GM19468 (cell line): ENCODE measurements at regions not wholly inside any gene's neighbourhood (a gene's known extent, or its start where the extent isn't known, plus 50 kb on each side); places are given as distances from the start of the nearest gene placed in this dataset.

ENCODE experiments used
- ATAC-seq: cut with Tn5 transposase; IDR thresholded peaks from one replicate; pipeline ENCODE4 v1.9.1; 2021; ENCODE audit warnings: mild to moderate bottlenecking, moderate library complexity, moderate number of reproducible peaks; ENCODE audit not compliant: unreplicated experiment; ENCODE audit errors: extremely low read depth

DNA sequence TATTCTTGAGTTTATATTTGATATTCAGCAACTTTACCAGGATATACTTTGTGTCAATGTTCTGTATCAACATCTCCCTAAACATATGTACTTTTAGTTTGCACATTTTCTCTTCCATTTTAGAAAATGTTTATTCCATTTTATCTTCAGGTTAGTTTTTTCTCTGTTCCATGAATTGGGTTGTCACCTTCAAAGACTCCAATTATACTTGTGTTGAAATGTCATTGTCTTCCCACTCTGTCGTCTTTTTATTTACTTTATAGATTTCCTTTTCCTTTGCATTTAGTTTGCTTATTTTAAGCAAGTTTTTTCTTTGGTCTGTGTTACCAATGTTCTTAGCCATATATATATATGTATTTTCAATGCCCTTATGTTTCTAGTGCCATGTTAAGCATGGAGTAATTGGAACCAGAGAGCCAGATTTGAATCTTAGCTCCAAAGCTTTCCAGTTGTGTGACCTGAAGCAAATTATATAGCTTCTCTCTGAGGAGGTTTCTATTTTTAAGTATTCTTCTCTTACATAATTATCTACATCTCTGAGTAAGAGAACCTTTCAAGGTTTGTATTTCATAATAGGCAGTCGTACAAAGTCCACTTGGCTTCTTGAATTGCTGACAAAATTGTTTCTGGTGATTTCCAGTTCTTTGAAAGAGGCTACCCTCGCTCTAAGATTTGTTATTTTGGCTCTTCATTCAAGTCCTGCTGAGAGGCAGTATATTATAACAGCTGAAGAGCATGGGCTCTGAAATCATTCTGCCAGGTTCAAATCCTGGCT, 85.8 kb upstream of the DYRK2 start:
- ATAC-seq = no peak

DNA sequence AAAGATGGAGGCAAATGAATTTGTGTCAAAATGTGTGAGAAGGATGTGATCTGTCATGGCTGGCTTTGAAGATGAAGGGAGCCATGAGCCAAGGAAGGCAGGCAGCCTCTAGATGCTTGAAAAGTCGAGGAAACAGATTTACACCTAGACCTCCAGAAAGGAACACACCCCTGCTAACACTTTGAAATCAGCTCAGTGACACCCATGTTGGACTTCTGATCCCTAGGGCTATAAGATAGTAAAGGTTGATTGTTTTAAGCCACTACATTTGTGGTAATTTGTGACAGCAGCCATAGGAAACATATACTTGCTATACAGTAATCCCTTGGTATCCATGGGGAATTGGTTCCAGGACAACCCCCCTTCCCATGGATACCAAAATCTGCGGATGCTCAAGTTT, 80.5 kb upstream of the DYRK2 start:
- no peak for ATAC-seq

DNA sequence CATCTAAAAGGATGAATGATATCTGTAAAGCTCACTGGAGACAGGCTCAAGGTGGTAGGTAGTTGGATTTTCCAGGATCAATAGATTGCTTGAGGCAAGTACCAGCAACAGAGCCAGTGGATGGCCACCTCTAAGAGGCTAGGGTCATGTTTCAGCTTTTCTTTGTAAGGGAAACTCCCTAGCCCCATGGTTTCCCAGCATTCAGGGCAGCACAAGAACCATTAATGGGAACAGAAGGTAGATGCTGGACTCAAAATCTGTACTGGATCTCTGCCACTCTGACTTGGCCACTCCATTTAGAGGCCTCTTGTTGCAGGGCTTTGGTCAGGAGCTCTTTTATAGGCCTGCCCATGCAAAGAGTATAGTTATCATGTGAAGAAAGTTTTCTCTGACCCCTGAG, 76.1 kb upstream of the DYRK2 start:
- no peak for ATAC-seq

DNA sequence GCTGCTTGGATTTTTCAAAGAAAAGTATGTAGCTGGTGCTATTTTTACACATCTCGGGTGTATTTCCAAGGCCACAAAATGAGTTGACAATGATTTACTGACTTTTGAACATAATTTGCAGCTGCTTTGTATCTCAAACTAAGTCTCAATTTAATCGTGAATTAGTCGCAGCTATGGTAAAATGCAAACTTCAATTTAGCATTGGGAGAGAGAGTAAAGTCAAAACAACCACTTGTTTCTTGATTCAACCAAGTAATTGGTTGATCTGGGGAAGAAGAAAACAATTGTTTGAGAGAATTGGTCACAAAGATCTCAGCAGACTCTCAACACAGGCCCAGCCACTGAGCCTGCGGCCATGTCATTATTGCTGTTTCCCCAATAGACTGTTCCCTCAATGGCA, 75.0 kb upstream of the DYRK2 start:
- ATAC-seq = no peak

DNA sequence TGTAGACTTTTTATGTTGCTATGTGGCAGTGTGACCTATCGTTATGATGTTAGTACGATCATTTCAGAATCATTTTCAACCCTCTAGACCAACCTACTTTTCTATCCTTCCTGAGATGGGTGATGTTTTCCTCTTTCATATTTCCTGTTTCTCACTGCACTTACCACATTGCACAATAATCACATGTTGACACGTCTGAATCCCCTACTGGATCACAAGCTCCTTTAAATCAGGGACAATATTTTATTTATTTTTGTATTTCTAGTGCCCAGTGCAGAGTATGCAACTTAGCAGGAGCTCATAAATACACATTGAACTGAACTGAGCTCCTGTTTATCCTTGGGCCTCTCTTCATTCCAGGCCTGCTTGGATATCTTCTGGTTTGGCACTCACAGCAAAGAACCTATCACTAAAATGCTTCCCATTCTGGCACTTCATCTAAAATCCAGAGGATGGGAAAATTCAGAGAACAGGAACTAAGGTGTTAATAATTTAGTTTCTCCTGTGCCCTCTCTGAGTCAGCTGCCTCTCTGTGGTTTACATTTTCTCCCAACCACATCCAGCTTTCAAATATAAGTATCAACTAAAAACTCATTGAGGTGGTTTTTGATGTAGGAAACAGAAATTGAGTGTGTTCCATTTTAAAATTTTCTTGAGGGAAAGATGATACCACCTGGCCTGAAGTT, 69.4 kb upstream of the DYRK2 start:
- ATAC-seq = no peak

DNA sequence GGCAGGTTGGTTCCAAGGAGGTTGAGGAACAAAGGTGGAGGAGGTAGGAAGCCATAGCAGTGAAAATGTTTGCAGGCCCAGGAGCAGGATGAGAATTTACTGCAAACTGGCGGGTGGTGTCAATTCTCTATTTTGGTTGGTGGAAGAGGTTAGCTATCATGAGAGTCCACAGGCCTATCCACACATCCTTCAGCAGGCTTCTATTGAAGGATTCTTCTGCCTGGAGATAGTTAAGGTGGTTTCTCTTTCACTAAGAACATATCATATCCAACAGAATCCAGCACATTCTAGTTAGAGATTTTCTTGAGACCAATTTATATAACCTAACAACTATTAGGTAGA, 68.9 kb upstream of the DYRK2 start:
- no peak for ATAC-seq

DNA sequence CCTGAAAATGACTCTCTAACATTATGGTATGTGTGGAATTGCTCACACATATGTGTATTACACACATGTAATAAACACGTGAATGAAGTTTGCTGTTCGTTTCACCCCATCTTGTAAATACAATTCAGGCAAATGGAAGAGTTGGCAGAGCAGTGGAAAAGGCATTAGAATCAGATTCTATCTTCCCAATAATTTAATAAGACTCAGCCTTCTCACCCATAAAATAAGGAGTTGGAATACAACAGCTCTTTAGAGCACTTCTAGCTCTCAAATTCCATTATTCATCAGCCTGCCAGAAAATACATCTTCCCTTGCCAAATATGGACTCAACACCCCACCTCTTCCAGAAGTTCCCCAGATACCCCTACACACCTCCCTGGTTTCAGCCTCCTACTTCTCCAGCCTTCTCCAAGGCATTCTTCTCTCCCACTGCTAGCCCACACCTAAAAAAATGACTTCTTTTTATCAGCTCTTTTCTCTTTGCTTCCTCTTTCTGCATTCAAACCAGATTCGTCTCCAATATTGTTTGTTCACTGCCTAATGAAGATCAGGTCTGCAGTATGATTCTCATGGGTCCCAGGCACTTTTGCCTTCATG, 66.2 kb upstream of the DYRK2 start:
- no peak for ATAC-seq

DNA sequence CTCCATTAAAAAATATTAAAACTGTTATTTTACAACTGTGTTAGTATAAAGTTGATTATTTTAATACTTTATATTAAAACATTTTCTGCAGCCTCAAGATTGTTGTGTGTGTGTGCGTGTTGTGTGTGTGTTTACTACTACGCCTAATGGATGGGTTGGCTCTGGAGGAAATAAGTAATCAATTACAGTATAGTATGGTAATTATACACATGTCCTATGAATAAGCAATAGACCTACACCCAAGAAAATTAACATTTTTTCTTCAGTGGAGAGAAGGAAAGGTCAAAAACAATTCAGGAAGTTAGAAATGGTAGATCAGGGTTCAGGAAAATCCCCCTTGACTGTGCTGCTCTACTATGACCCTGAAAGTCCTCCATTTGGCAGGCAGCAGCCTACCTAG, 65.7 kb upstream of the DYRK2 start:
- ATAC-seq = no peak

DNA sequence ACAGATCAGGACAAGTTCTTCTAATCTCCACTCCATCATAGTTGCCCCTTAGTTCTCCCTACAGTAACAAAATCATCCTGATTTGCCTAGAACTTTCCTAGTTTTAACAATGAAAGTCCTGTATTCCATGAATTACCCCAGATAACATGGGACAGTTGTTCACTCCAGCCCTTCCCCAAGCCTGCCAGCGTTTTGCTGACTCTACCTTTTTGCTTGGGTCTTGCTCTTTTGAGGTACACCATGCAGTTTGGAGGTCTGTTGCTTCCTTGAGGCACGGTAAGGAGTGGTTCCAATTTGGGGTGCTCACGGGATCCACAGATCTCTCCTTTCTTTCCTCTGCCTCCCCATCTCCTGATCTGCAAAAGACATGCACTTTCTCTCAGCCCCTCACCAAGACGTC, 61.6 kb upstream of the DYRK2 start:
- no peak for ATAC-seq

DNA sequence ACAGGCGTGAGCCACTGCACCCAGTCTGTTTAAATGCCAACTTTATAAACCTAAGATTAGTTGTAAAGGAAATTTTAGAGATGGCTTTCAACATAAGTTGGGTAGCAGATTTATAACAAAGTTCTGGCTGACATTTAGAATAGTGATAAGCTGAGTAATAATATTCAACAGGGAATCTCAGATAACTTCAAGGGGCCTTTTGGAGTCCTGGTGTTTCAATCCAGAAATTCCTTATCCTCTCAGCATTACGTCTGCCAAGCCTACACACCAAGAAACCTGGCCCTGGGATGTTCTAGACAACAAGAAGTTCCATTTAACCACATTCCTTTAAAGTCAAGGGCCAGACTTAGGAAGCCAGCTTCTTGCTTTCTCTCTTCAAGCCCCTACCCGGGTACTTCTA, 59.5 kb upstream of the DYRK2 start:
- ATAC-seq = no peak

DNA sequence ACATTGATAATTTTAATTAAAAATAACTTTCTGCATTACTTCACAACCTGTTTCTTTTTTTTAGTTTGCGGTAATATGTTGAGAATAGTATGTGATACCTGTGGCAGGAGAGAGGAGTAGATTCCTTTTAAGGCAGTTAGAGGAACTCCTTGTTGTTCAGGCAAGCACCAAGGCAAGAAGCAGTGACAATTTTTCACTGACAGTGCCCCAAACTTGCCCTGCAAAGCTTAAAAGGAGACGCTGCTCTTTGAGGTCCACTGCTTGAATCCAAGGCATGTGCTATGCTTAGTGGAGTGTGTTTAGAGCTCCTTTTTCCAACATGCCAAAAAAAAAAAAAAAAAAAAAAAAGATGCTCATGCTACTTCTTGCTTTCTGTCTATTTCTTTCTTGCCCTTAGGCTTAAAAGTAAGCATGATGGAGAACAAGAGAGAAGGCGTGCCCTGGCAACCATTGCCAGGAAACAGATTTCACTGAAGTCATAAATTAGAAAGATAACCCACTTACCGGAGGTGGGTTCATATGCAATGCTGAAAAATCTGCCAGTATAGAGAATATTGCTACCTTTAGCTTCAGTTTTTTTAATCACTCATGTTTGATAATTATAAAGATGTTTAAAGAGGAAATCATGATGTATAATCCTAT, 58.3 kb upstream of the DYRK2 start:
- no peak for ATAC-seq

DNA sequence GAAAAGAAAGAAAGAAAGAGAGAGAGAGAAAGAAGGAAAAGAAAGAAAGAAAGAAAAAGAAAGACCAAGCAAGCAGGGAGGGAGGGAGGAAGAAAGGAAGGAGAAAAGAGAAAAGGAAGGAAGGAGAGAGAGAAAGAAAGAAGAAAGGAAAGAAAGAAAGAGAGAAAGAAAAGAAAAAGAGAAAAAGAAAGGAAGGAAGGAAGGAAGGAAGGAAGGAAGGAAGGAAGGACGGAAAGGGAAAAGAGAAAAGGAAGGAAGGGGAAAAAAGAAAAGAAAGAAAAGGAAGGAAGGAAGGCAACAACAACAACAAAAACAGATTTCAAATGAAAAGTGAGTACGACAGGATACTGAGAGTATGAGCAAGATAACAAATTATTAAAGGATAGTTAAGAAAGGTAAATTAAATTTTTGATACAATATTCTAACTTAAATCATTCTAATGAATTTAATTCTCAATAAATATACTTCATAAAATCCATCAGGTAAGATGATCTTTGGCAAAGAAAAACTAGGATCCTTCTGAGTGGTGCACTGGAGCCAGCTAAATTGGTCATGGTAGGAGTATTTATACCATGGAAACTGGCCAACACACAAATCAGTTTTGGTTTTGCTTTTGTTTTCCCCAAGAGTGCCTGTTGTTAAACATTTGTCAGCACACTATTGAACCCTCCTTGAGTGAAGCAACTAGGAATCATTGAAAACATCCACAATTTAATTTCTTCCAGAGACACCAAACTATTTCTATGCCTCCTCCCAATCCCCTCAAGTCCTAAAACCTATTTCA, 56.1 kb upstream of the DYRK2 start:
- peak; percentile 27 for ATAC-seq

DNA sequence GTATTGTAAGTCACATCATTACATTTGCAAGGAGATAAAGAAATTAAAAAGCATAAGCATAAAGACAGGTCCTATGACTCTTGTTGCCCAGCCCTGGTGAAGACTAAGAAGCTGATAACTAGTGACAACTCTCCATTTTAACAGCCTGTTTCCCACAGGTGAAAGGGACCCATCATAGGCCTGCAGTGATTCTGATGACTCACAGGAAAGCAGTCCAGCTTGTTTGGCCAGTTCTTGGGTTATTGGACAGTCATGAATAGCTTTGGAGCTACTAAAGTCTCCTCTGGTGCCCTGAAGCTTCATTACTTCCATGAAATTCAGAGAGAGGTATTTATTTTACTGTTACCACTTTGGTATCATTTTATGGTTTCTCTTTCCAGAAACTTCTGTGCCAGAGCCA, 55.5 kb upstream of the DYRK2 start:
- ATAC-seq = no peak

DNA sequence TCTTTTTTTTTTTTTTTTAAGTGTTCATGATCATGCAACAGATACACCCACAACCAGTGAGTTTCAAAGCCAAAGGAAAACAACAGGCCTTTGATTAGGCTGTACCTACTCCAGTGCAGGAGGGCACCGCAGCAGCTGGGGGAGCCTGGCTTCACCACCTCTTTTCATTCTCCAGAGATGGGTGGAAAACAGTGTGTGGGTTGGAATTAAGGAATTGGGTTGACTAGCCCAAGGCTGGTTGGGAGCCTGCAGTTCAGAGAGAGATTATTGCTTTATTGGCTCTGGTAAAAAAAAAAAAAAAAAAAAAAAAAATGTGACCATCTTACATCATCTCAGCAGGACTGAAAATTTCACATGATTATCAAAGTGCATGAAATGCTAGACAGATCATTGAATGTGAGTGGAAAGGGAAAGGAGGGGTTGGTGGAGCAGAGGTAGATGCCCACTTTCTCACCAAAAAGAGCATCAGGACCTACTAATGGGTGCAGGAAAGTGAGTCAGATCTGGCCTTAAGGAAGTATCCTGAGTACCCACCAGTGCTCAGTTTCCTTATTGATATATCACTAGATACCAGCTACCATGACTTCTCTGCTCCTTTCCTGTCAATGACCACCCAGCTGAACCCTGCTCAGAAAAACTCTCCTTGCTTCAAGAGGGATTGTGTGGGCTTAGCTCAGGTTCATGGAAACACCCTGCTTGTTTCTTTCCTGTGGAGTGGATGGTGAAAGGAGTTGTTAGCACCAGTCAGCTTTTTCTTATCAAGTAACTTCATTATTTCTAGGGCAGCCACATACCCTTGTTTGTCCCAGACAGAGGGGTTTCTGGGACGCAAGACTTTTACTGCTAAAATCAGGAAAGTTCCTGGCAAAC, 54.8 kb upstream of the DYRK2 start:
- no peak for ATAC-seq

DNA sequence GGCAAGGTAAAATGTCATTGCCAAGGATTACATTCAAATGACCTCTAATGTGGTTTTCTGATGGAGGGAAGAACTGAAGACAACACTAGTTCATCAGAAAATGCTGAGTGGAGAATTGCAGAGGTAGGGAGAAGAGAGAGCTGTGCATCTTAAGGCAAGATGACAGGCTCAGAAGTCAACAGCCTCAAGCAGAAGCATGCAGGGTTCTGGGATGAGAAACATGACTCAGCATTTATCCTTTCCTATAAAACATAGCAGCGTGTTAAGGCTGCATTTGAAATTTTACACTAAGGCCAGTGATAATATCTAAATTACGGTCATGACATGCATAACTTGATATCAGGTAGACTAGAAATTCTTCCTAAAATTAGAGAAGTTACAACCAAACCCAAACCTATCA, 53.7 kb upstream of the DYRK2 start:
- no peak for ATAC-seq

DNA sequence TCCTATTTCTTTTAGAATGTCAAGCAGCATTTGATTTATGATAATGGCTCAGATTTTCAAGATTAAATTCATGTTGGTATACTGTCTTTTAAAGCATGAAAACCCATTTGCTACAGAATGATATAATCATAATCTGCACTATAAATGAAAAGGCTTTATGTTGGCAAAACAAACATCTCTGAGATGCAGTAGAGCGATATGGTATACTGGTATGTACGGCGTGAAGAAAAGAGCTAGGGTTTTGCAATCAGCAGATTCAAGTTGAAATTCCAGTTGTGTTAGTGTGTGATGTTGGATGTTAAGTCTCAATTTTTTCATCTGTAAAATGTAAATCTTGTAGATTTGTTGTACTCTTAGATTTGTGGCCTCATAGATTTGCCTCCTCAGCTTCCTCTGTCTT, 53.2 kb upstream of the DYRK2 start:
- ATAC-seq = no peak

DNA sequence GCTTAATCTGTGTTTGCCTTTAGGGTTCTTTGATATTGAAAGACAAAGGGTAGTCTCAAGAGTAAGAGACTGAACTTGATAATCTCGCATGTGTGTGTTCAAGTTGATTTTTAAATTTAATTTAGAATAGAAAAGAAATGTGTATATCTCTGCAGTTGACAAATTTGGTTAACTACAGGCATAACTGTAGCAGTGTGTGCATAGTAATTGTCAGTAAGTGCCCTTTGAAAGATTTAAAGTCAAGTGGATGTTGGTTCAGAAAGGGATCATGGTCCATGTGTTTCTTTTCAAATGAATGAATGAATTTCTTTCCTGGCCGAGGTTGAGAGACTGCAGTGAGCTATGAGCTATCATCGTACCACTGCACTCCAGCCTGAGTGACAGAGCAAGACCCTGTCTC, 49.9 kb upstream of the DYRK2 start:
- ATAC-seq = no peak
